ENCODE measurements at regions not wholly inside any gene's neighbourhood (a gene's known extent, or its start where the extent isn't known, plus 50 kb on each side); places are given as distances from the start of the nearest gene placed in this dataset.

DNA sequence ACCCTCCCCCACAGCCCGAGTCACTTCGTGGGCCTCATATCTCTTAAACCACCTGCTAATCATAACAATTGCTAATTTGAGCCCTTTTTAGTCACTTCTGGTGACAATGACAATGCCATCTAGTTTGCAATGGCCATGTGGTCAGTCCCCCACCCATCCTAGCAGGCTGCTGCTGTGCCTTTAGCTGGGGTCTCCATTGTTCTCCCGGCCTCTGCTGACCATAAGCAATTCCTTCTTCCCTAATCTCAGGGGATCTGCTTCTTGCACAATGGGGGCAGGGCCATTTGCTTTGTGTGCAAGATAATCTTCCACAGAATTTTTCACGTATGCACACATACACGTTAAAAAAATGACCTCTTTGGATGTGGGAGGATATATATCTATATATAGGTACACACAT is 406.1 kb upstream of the ONECUT1 start:
- TF ChIP-seq CTCF (IDR thresholded peaks at IDR 0.05; ENCODE audit: low read length) (no peak), EZH2 (optimal IDR thresholded peaks at IDR 0.05; ENCODE audit: low read depth, low read length) (no peak)

Measured in MM.1S (cell line).